WERI-Rb-1 (cell line): ENCODE measurements at regions not wholly inside any gene's neighbourhood (a gene's known extent, or its start where the extent isn't known, plus 50 kb on each side); places are given as distances from the start of the nearest gene placed in this dataset.

Experiments
- DNase-seq: peaks from one replicate; pipeline ENCODE4 v3.0.0-alpha.2; 2020
- H3K27ac ChIP-seq: fragments of 250-450 bp; sonication (Bioruptor Pico); 2 replicates; pipeline ENCODE4 v1.5.1; 2020; ENCODE audit warnings: mild to moderate bottlenecking, moderate library complexity
- H3K27me3 ChIP-seq: fragments of 250-450 bp; sonication (Bioruptor Pico); 2 replicates; pipeline ENCODE4 v1.5.1; 2021; ENCODE audit warnings: mild to moderate bottlenecking, low read depth, moderate library complexity; ENCODE audit not compliant: insufficient read depth, severe bottlenecking
- H3K36me3 ChIP-seq: fragments of 250-450 bp; sonication (Bioruptor Pico); 2 replicates; pipeline ENCODE4 v1.5.1; 2020; ENCODE audit warnings: mild to moderate bottlenecking, moderate library complexity
- H3K4me3 ChIP-seq: 2 replicates; pipeline ENCODE4 v1.5.1; 2011; ENCODE audit warnings: low read depth, mild to moderate bottlenecking, control low read depth, low read length
- H3K9me3 ChIP-seq: fragments of 250-450 bp; sonication (Bioruptor Pico); 2 replicates; pipeline ENCODE4 v1.5.1; 2021; ENCODE audit warnings: mild to moderate bottlenecking, moderate library complexity; ENCODE audit not compliant: severe bottlenecking
- TF ChIP-seq, protein P1 (sequence below): IDR thresholded peaks from 2 replicates; pipeline ENCODE4 v1.5.1; 2011; ENCODE audit warnings: low read depth, mild to moderate bottlenecking, control low read depth, inconsistent platforms, low read length

DNA sequence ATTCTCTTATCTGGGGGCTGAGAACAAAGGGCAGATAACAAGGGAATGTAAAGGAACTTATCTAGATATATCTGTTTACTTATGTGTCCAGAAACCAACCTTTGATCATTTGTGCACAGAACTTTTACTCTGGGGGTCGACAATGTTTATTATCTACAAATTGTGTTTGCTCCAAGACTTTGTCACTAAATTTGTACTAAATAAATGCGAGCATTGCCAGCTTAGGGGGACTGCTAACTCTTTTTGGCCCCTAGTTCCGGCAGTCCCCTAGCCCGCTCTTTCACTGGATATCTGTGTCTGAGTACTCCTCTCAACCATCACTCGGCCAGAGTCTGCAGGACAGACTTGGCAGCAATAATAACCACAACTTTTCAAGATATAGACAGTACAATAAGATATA is 88.2 kb downstream of the FSCB start:
- DNase-seq = no peak
- H3K36me3 ChIP-seq = no peaks in the 10 kb centered on the region
- no peak overlapping the region for H3K27ac ChIP-seq
- TF ChIP-seq, protein P1, sequence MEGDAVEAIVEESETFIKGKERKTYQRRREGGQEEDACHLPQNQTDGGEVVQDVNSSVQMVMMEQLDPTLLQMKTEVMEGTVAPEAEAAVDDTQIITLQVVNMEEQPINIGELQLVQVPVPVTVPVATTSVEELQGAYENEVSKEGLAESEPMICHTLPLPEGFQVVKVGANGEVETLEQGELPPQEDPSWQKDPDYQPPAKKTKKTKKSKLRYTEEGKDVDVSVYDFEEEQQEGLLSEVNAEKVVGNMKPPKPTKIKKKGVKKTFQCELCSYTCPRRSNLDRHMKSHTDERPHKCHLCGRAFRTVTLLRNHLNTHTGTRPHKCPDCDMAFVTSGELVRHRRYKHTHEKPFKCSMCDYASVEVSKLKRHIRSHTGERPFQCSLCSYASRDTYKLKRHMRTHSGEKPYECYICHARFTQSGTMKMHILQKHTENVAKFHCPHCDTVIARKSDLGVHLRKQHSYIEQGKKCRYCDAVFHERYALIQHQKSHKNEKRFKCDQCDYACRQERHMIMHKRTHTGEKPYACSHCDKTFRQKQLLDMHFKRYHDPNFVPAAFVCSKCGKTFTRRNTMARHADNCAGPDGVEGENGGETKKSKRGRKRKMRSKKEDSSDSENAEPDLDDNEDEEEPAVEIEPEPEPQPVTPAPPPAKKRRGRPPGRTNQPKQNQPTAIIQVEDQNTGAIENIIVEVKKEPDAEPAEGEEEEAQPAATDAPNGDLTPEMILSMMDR = no peak
- H3K4me3 ChIP-seq = no peak overlapping the region
- H3K27me3 ChIP-seq = peaks cover 17% of the 10 kb centered on the region
- no peaks in the 10 kb centered on the region for H3K9me3 ChIP-seq

- no peak for DNase-seq
- H3K9me3 ChIP-seq = no peaks in the 10 kb centered on the region
- TF ChIP-seq, protein P1 = no peak
- H3K27ac ChIP-seq = no peak overlapping the region
- no peak overlapping the region for H3K4me3 ChIP-seq
- no peaks in the 10 kb centered on the region for H3K36me3 ChIP-seq
- peaks cover 17% of the 10 kb centered on the region for H3K27me3 ChIP-seq
Measured at GRCh38 chr14:44417809-44418208, 89.3 kb downstream of the FSCB start.

DNA sequence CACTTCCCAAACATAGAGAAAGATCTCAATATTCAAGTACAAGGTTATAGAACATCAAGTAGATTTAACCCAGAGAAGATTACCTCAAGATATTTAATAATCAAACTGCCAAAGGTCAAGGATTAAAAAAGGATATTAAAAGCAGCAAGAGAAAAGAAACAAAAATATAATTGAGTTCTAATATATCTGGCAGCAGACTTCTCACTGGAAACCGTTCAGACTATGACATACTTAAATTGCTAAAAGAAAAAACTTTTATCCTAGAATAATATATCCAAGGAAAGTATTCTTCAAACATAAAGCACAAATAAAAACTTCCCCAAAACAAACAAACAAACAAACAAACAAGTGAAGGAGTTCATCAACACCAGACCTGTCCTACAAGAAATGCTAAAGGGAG is 92.4 kb downstream of the FSCB start:
- Histone ChIP-seq H3K36me3 (no peaks in the 10 kb centered on the region), H3K27ac (no peak overlapping the region), H3K27me3 (peaks cover 24% of the 10 kb centered on the region), H3K4me3 (no peak overlapping the region), H3K9me3 (no peaks in the 10 kb centered on the region)
- TF ChIP-seq, protein P1 = no peak
- DNase-seq = no peak

GRCh38 chr14:44412858-44413569 is 94.1 kb downstream of the FSCB start:
- no peaks in the 10 kb centered on the region for H3K36me3 ChIP-seq
- no peak for DNase-seq
- H3K4me3 ChIP-seq = no peak overlapping the region
- peaks cover 18% of the 10 kb centered on the region for H3K27me3 ChIP-seq
- TF ChIP-seq, protein P1 = no peak
- H3K27ac ChIP-seq = no peak overlapping the region
- no peaks in the 10 kb centered on the region for H3K9me3 ChIP-seq

DNA sequence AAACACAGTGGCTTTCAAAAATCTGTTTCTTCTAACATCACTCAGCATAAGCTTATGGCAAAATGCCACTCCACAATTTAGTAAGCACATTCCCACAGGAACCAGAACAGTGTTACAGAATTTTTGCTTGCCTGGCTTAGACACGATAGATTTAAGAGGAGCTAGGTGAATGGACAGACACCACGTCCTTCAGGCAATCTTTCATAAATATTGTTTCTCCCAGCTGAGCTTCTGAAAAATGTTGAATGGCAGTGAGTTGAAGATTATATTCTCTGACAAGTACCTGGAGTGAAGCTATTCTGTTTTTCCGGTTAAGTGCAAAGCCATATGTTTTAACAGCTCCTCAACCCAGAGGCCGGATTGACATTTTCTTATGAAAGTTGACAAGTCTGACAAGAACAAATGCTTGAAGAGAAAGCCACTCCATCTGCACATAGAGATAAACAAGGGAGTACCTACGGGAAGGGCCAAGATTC is 102.0 kb downstream of the FSCB start:
- no peak for DNase-seq
- Histone ChIP-seq H3K27ac (no peak overlapping the region), H3K36me3 (no peaks in the 10 kb centered on the region), H3K9me3 (no peaks in the 10 kb centered on the region), H3K27me3 (peaks cover 18% of the 10 kb centered on the region), H3K4me3 (no peak overlapping the region)
- TF ChIP-seq, protein P1 = no peak

- no peaks in the 10 kb centered on the region for H3K36me3 ChIP-seq
- peaks cover 16% of the 10 kb centered on the region for H3K27me3 ChIP-seq
- no peak overlapping the region for H3K27ac ChIP-seq
- no peak for DNase-seq
- H3K4me3 ChIP-seq = no peak overlapping the region
- no peaks in the 10 kb centered on the region for H3K9me3 ChIP-seq
- TF ChIP-seq, protein P1 = no peak
Measured at GRCh38 chr14:44404599-44404998, 102.5 kb downstream of the FSCB start.
